ENCODE measurements at regions not wholly inside any gene's neighbourhood (a gene's known extent, or its start where the extent isn't known, plus 50 kb on each side); places are given as distances from the start of the nearest gene placed in this dataset.

- no peak for DNase-seq (ENCODE audit: low spot score)
Measured at GRCh38 chr13:33372251-33372919, 86.8 kb upstream of the STARD13 start.

DNA sequence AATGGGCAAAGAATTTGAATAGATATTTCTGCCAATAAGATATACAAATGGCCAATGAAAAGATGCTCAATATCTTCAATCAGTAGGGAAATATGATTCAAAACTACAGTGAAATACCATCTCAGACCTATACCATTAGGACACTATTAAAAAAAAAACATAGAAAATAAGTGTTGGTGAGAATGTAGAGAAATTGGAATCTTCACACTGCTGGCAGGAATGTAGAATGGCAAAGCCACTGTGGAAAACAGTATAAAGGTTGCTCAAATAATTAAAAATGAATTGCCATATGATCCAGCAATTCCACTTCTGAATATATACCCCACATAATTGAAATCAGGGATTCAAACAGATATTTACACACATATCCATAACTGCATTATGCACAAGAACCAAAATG is 88.1 kb upstream of the STARD13 start:
- DNase-seq (ENCODE audit: low spot score): no peak

GRCh38 chr13:33375421-33375820 is 89.9 kb upstream of the STARD13 start:
- DNase-seq (ENCODE audit: low spot score): no peak

GRCh38 chr13:33376212-33376611 is 90.7 kb upstream of the STARD13 start:
- no peak for DNase-seq (ENCODE audit: low spot score)

GRCh38 chr13:33377411-33377810 is 91.9 kb upstream of the STARD13 start:
- DNase-seq (ENCODE audit: low spot score): no peak

DNA sequence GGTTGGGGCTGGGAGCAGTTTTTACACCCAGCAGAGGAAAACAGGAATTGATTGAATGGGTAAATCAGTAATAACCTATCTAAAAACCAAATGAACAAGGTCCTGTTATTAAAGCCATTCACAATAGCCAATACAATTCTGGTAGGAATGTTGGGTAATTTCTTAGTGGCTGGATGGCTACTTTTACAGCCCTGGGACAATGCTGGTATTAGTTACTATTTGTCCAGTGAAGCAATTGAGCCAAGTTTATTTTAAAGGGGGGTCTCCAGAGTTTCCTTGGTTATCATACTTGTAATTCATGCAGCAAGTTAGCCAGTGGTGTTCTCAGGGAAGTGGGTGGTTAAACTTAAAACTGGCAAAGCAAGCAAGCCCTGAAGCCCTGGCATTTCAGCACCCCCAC is 92.3 kb upstream of the STARD13 start:
- DNase-seq (ENCODE audit: low spot score): no peak

DNA sequence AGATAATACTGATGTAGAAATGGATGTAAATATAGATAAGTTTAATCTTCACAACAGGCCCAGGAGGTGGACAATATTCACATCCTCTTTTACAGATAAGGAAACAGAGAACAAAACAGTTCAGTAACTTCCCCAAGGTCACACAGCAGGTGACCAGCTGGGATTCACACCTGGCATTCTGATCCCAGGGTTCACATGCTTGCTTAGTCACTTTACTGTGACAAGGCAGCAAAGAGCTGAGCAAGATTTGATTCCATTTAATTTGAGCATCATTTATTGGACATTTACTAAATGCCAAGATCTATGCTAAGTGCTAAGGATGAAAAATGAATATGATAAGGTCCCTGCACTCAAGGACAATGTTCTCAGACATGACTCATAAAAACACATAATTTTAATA is 94.1 kb upstream of the STARD13 start:
- no peak for DNase-seq (ENCODE audit: low spot score)

DNA sequence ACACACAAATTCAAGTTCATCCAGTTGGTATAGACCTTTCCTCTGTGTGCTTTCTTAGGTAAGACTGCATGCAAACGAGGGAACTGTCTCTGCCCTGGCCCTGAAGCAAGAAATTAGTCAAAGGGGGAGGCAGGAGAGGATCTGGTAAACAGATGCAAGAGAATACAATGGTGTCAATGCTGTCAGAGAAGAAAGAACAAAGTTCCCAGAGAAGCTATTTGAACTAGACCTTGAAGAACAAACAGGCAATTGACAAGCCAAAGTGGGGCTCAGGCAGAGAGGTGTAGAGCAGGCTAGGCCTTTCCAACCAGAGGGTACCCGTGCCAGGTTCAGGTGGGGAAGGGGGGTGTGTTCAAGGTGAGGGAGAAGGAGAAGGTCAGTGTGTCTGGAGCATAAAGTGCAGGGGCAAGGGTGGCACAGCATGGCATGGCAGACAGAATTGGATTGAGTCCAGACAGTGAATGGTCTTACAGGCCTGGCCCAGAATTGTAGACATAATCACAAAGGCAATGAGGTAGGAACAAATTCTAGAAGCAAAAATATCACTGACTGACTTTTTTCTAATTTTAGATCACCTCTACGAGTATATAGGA is 95.0 kb upstream of the STARD13 start:
- DNase-seq (ENCODE audit: low spot score): no peak

DNA sequence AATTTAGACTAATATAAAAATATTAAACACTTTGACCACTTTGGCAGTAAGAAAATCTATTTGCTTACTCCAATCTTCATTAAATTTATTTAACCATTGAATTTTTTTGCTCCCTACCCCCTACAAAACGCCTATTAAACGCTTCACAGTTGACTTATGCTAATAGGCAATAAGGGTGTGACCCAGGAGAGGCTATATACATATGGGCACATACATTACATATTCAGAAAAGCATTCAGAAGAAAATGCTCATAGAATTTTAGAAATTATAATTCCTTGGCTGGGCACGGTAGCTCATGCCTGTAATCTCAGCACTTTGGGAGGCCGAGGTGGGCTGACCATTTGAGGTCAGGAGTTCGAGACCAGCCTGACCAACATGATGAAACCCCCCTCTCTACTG is 95.6 kb upstream of the STARD13 start:
- DNase-seq (ENCODE audit: low spot score): no peak

DNA sequence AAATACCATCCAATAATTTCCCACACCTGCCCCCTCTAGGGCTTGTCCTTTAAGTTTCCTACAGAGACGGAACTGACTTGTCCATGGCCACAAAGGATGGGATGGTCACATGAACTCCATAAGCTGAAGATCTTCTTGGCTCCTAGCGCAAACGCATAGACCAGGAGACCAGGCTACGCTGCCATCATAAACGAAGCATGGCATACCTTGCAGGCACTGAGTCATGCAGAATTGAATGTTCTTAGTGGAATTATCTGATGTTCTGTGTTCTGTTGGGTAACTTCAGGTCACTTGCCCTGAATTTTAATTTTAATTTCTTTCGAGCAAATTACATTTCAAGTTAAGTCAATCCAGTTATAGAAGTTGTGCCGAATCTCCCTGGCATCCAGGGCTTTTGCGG is 96.4 kb upstream of the STARD13 start:
- no peak for DNase-seq (ENCODE audit: low spot score)

- no peak for DNase-seq (ENCODE audit: low spot score)
Measured at GRCh38 chr13:33383724-33384577, 98.4 kb upstream of the STARD13 start.

GRCh38 chr13:33388286-33388998 is 102.9 kb upstream of the STARD13 start:
- DNase-seq (ENCODE audit: low spot score): peak; percentile 15

DNA sequence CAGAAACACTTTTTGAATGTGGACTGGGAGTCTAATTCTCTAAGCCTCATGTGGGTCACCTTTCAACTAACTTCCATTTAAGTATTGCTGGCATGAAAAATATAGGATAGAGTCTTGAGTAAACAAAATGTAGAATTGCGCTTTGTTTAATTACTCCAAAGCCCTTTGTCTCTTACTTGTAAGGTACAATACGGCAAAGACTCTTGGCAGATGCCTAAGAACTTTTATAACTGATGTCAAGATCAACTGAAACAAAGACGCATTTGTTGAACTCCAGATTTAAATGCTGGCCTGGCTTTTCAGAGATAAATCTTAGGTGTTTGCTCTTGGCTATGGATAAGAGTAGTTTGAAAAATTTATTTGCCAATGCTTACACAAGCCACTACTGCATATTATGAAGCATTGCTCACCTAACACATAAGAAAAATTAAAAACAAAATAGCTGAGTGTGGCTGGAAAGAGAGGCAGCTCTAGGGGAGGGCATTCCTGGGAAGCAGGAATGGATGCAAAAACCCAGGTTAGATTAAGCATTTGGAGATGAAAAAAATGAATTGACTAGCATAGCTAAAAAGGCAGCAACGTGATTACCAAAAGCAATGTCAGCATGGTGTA is 107.3 kb upstream of the STARD13 start:
- DNase-seq (ENCODE audit: low spot score): no peak

GRCh38 chr13:33394294-33394932 is 108.9 kb upstream of the STARD13 start:
- DNase-seq (ENCODE audit: low spot score): no peak

GRCh38 chr13:33401238-33401637 is 115.7 kb upstream of the STARD13 start:
- DNase-seq (ENCODE audit: low spot score): no peak

DNA sequence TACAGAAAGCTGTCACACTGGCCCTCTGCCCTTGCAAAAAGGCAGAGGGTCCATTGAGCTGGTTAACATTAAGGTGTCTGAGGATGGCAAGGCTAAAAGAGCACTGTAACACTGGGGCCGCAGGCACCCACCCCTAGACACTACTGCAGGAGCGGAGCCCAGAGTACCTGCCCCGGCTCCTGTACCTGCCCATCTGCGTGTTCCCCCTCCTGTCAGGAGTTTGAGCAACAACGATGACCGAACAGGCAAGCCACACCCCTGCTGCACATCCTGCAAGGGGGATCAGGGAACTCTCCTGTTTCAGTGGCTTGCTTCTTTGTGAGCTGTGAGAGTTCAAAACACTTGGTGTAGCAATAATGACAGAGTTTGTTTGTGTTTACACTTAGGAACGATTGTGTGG is 117.4 kb upstream of the STARD13 start:
- no peak for DNase-seq (ENCODE audit: low spot score)

DNA sequence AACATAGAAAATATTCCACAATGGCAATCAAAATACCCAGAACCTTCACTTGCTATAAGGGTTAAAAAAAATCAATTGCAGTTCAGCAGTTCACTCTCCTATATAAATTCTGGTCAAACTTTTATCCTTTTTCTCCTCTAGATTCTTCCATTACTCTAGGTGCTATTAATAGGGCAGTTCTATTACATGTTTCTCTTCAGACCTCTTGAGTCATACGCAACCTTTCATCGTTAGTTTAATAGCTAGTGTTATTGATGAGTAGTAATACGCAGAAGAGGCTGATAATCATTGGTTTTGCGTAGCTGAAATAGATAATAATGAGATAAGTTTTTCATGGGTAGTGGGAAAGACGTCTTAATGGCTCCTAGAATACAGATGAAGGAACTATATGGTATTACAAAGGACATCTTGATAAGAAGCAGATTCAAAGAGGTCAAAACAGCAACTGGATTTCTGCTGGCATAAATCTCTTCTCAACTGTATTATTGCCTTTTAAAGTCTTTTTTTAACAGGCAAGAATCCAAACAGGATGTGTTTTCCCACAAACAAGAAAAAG is 118.3 kb upstream of the STARD13 start:
- DNase-seq (ENCODE audit: low spot score): no peak

- DNase-seq (ENCODE audit: low spot score): no peak
Measured at GRCh38 chr13:33405371-33405770, 119.8 kb upstream of the STARD13 start.

GRCh38 chr13:33409673-33410510 is 124.3 kb upstream of the STARD13 start:
- DNase-seq (ENCODE audit: low spot score): no peak

DNA sequence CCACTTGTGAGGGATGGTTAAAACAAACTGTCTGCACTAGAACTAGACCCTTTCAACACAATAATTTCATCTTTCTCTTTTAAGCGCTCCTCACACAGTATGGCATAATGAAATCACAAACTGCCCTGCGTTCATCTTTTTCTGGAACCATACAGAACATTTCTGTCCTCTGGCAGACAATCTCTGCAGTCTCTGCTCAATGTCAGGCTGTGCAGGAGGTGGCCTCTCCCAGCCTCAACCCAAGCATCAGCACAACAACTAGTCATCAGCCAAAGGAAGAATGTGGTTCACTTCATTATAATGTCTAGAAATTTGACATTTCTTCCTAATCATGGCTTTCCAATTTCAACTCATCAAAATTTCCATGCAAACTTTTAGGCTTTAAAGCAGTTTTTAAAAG is 125.1 kb upstream of the STARD13 start:
- DNase-seq (ENCODE audit: low spot score): no peak

Data from HuH-7 (cell line).